ENCODE measurements at regions not wholly inside any gene's neighbourhood (a gene's known extent, or its start where the extent isn't known, plus 50 kb on each side); places are given as distances from the start of the nearest gene placed in this dataset.
"Not testable (repeated sequence)": the region's sequence is repeated elsewhere in the genome, so short reads cannot be mapped to it uniquely, and the experiment has no call there.

GRCh38 chr13:58949646-58950045, 1214.1 kb downstream of the DIAPH3 start:
- DNase-seq: no peak

GRCh38 chr13:58950911-58951310, 1212.8 kb downstream of the DIAPH3 start:
- no peak for DNase-seq

- DNase-seq: no peak
These were observed 1210.1 kb downstream of the DIAPH3 start for GRCh38 chr13:58953638-58954037.

- no peak for DNase-seq
These were observed 1208.0 kb downstream of the DIAPH3 start for GRCh38 chr13:58955546-58956385.

- DNase-seq: not testable (repeated sequence)
These were observed 1205.6 kb downstream of the DIAPH3 start for GRCh38 chr13:58958097-58958496.

GRCh38 chr13:58960888-58961287, 1202.8 kb downstream of the DIAPH3 start:
- DNase-seq: no peak

GRCh38 chr13:58963321-58963720, 1200.4 kb downstream of the DIAPH3 start:
- no peak for DNase-seq

GRCh38 chr13:58964048-58964447, 1199.7 kb downstream of the DIAPH3 start:
- no peak for DNase-seq

- no peak for DNase-seq
These were observed 1186.6 kb downstream of the DIAPH3 start for GRCh38 chr13:58977085-58977484.

GRCh38 chr13:58978331-58978730, 1185.4 kb downstream of the DIAPH3 start:
- no peak for DNase-seq

GRCh38 chr13:58979851-58980250, 1183.9 kb downstream of the DIAPH3 start:
- DNase-seq: no peak

- DNase-seq: no peak
These were observed 1177.9 kb downstream of the DIAPH3 start for GRCh38 chr13:58985845-58986244.

GRCh38 chr13:58989556-58989955, 1174.2 kb downstream of the DIAPH3 start:
- no peak for DNase-seq

- no peak for DNase-seq
These were observed 1171.8 kb downstream of the DIAPH3 start for GRCh38 chr13:58991826-58992477.

- no peak for DNase-seq
These were observed 1171.2 kb downstream of the DIAPH3 start for GRCh38 chr13:58992478-58993042.

GRCh38 chr13:58994077-58994476, 1169.7 kb downstream of the DIAPH3 start:
- DNase-seq: no peak

GRCh38 chr13:58994777-58995176, 1169.0 kb downstream of the DIAPH3 start:
- no peak for DNase-seq

- no peak for DNase-seq
These were observed 1165.0 kb downstream of the DIAPH3 start for GRCh38 chr13:58998716-58999115.

- DNase-seq: no peak
These were observed 1163.9 kb downstream of the DIAPH3 start for GRCh38 chr13:58999851-59000250.

GRCh38 chr13:59000770-59001169, 1163.0 kb downstream of the DIAPH3 start:
- DNase-seq: peak; percentile 61

- DNase-seq: no peak
These were observed 1151.0 kb downstream of the DIAPH3 start for GRCh38 chr13:59012731-59013130.

GRCh38 chr13:59016250-59016649, 1147.5 kb downstream of the DIAPH3 start:
- DNase-seq: no peak

- no peak for DNase-seq
These were observed 1139.3 kb downstream of the DIAPH3 start for GRCh38 chr13:59024434-59024833.

GRCh38 chr13:59034198-59034597, 1129.5 kb downstream of the DIAPH3 start:
- no peak for DNase-seq

Data from islet precursor cell (in vitro differentiated cells).